SW480 (cell line): ENCODE measurements at regions not wholly inside any gene's neighbourhood (a gene's known extent, or its start where the extent isn't known, plus 50 kb on each side); places are given as distances from the start of the nearest gene placed in this dataset.
A peak's percentile ranks its signal among the peaks of the same experiment; 100 is the strongest.

Source experiments
- DNase-seq: peaks from one replicate; pipeline ENCODE4 v3.0.0-alpha.2; 2016; ENCODE audit warnings: low spot score

GRCh38 chr2:222058819-222059445 is 239.9 kb downstream of the PAX3 start:
- DNase-seq: no peak

- DNase-seq: peak; percentile 37
Measured at GRCh38 chr2:222057347-222058073, 241.3 kb downstream of the PAX3 start.

DNA sequence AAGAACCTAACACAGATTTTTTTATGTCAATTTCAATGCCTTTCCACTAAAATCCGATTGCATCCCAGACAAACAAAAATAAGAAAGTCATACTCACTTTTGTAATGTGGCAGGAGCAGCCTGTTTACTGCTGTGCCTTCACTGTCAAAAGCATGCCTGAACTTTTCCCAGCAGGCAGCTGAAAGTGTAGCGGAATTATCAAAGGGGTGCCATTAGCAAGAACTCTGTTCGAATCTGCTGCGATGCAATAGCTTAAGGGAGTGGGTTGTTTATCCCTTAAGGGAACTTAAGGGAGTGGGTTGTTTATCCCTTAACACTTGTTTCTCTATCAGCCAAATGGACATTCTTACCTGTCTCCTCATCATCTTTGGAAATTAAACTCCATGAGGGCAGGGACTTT is 243.5 kb downstream of the PAX3 start:
- no peak for DNase-seq

DNA sequence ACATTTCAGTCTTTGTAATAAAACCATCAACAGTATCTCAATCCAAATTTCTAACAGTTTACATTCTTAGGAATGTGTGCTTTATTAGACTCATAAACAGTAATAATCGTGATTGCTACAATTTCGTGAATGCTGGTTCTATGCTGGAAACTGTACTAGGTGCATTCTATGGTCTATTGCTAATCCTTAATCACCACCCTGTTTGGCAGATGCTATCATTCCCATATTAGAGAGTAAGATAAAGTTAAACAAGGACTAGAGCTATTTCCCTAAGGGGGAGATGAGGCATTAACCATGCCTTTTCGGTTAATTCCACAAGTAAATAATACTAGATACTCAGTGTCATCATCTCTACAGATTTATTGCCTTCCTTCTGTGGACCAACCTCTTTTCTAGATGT is 244.0 kb downstream of the PAX3 start:
- DNase-seq: no peak

GRCh38 chr2:222052934-222053367 is 245.8 kb downstream of the PAX3 start:
- DNase-seq: peak; percentile 29

GRCh38 chr2:222050981-222051380 is 247.8 kb downstream of the PAX3 start:
- DNase-seq: no peak

- DNase-seq: no peak
Measured at GRCh38 chr2:222049946-222050345, 248.9 kb downstream of the PAX3 start.

DNA sequence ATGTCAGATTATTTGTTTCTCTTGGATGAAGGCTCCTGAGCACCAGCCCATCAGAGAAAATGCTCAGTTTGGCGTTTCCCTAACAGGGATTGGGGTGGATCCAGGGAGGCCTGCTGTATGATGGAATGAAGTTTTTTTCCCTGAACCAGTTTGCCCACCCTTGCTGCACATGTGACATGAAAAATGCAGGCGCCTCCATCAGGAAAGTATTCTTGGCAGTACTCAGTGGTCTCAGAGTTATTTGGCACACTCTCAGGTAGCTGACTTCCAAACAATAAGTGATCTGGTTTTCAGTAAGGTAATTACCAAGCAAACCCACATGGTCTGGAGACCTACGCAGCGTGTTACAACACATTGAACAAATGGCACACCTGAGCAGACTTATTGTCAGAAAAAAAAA is 254.9 kb downstream of the PAX3 start:
- DNase-seq: no peak

DNA sequence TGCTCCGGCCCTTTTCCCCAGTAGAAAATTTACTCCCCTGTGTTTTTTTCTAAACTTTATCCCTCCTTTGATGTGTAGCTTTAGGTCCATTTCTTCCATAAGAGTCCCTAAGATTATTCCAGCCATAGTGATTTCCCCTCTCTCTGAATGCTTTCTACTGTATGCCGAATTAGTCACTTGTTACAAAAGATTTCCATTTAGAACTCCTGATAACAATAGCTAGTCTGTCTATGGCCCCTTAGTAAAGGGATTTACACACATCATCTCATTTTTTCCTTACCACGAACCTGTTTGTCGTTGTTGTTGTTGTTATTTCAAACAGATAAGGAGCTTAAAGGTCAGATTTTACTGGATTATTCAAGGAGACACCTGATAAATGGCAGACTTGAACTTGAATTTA is 256.1 kb downstream of the PAX3 start:
- DNase-seq: no peak

- no peak for DNase-seq
Measured at GRCh38 chr2:222040333-222040732, 258.5 kb downstream of the PAX3 start.

DNA sequence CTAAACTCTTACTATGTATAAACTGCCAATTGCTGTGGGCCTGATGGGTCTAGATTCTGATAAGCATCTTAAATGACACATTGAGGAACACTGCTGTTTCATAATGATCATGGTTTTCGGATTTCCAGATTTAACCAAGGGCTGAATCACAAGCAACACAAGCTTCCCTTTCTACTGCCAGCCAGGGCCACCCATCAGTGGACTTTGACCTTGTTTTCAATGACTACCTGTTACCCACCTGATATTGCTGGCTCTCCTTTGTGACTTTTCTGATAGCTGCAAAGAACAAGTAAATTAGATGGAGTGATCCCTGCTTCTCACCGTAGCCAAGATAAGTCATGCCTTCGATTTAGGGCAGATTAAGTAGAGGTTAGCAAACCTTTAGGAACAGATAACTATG is 259.0 kb downstream of the PAX3 start:
- DNase-seq: peak; percentile 64

GRCh38 chr2:222038067-222038802 is 260.6 kb downstream of the PAX3 start:
- DNase-seq: peak; percentile 8

DNA sequence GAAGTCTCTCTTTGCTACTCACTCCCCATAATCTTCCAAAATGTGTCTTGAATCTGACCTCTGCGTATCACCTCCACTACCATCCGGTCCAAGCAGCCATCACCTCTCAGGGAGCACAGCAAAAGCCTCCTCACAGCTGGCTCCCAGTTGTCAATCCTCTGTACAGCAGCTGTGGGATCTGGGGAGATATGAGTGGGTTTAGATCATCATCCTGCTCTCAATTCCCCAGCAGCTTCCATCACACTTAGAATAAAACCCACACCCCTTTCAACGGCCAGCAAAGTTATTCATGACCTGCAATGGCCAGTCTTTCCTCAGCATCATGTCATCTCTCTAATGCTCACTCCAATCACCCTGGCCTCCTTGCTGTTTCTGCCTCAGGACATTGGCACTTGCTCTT is 261.6 kb downstream of the PAX3 start:
- no peak for DNase-seq

DNA sequence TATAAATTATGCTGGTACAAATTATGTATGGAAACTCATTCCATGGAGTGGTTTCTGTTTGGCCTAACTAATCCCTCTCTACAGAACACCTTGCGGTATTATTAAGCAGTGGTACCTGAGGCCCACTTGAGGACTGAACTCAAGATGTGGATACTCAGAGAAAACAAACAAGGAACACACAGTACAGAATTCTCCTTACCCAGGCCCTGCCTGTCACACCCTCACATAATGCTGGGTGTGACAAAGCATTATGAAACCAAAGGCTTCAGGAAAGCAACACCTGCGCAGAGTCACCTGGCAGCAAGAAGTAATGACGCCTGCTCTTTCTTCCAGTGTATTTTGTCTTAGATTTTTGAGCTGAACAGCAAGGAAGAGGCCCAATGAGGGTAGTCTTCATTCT is 264.7 kb downstream of the PAX3 start:
- DNase-seq: no peak

DNA sequence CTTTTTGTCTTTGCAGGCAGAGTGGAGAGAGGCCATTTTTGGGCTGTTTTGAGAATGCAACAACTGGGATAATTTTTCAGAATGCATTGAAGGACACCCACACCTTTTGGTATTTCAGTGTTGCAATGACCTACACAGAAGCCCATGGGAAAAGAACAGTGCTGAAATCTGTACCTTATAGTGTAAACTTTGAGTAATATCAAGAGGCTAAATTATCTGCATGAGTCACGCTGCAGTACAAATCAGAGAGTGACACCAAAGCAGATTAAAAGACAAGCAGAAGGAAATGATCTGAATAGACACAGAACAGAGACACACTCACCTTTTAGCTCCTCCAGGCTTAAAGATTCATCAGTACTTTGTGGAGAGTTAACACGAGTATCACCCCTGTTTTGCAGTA is 265.3 kb downstream of the PAX3 start:
- DNase-seq: no peak

GRCh38 chr2:222025881-222026271 is 272.9 kb downstream of the PAX3 start:
- DNase-seq: no peak

DNA sequence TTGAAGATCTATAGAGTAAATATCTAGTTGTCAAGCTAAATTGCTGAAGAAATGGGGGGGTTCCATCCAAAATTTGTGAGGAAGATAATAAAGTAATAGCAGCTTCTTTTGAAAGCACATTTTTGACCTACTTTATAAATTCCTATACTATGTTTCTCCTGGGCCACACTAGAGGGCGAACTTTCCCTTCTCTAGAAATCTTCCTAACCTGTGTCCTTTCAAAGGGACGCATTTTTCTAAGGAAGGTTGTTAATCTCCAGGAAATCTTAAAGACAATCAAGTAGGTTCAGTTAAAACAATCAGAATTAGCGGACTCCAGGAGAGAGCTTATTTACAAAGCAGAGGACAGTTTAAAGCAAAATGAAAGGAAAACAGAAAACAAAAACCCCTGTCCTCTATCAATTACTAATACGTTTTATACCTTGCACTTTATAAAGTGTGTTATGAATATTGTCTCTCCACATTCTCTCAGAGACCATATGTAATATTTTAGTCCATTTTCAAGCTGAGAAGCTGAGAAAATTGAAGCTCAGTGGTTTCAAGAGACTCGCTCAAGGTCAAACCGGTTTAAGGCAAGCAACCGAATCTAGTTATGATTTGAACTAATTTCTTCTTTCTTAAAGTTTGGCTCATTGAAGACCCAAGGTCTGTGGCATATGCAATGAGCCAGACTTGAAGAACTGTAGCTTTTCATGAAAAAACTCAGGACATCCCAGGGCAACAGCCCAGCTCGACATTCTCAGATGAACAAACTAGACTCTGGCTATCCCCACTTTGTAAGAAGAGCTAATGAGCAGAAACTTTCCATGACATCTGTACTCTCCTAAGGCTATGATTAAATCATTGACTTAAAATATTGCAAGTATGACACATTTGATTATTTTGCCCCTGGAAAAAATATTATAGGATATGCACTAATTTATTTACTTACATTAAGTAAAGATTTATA is 273.6 kb downstream of the PAX3 start:
- DNase-seq: peak; percentile 39

GRCh38 chr2:222017252-222017850 is 281.4 kb downstream of the PAX3 start:
- no peak for DNase-seq

DNA sequence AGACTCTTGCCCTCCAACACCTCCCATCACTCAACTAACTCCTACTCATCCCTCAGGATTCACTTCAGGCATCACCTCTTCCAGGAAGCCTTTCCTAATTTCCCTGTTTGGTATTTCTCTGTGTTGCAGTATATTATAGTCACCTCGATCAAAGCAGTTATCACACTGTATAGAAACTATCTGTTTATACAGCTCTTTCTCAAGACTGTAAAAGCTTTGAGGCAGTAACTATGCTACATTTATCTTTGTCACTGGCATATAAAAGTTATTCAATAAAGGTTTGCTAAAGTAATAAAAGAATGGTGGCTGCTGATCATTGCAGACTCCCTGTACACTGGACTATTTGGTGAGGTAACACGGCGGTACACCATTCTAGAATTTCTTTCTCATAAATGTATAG is 284.9 kb downstream of the PAX3 start:
- DNase-seq: no peak

- DNase-seq: peak; percentile 56
Measured at GRCh38 chr2:222000326-222000725, 298.5 kb downstream of the PAX3 start.

- DNase-seq: peak; percentile 24
Measured at GRCh38 chr2:221999717-222000116, 299.1 kb downstream of the PAX3 start.

GRCh38 chr2:221999166-221999565 is 299.6 kb downstream of the PAX3 start:
- no peak for DNase-seq
